NCI-H1694 (cell line): ENCODE measurements at regions not wholly inside any gene's neighbourhood (a gene's known extent, or its start where the extent isn't known, plus 50 kb on each side); places are given as distances from the start of the nearest gene placed in this dataset.

Experiments
- DNase-seq: peaks from one replicate; lab custom pipeline; 2025; lab: John Stamatoyannopoulos, UW

DNA sequence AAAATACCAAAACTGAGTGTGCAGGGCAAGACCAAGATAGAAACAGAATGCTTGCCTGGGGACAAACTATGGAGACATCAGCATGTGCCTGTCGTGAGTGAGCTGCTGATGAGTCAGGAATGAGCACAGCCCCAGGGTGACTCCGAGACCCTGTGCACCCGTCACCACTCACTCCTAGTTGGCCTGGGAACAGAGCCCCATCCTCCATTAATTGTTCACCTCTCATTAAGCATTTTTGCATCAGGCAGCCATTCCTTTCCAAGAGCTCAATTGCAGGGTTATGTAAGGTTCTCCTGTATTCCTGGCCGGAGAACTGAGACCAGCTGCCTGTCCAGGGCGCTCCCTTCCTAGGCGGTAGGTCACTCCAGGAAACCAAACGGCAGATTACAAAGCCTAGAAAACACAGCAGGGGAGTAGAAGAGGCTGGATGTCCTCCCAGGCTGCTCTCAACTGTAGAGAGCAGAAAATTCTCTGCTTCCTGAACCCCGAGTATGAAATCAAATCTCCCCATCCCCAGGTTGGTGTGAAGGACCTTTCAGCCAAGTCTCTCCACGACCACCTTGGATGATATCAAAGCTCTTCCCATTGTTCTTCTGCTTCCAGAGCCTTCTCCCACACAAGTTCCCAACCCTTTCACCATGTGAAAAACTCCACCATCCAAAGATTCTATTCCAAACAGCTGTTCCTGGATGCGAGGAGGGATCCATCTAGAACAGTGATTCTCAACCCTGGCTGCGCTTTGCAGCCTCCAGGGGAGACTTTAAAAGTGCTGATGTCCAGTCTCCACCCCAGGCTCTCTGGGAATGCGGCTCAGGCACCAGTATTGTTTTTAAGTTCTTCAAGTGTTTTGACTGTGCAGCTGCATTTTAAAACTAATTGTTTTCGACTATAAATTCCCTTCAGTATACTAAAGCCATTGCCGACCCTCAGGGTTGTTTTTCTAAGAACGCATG, 532.6 kb upstream of the JARID2 start:
- no peak for DNase-seq

DNA sequence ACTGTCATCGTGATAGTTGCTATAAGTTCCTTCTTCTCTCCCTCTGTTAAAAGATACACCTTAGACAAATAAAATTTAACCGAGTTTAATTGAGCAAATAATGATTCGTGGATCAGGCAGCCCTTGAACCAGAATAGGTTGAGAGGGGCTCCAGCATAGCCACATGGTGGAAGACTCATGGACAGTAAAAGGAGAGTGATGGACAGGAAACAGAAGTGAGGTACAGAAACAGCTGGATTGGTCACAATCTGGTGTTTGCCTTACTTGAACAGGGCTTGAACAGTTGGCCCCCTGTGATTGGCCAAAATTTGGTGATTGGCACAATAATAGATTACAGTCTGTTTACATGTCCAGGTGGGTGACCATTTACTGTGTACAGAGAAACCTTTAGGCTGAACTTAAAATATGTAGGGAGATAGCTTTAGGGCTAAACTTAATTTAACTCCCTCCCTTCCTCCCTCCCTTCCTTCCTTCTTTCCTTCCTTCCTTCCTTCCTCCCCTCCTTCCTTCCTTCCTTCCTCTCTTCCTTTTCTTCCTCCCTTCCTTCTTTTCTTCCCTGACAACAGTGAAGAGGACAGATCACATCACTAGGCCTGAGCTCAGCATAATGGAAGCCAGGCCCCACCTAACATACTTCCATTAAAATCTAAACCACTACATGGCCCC, 531.8 kb upstream of the JARID2 start:
- DNase-seq = no peak

DNA sequence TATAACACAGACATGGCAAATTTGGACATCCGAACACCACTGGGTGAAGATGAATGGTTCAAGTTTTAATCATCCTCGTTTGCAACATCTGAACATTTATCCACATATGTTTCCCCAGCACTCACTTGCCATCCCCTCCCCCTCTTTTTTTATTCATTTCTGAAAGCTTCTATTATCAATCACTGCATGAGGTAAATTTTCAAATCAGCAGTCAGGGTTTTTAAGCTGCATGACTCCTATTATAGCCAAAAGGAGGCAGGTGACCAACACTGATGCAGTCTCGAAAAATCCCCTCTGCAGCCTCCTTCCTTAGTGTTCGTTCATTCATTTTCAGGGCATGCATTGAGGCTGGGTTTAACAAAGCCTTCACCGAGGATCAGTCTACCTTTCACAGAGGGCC, 530.8 kb upstream of the JARID2 start:
- DNase-seq = no peak

DNA sequence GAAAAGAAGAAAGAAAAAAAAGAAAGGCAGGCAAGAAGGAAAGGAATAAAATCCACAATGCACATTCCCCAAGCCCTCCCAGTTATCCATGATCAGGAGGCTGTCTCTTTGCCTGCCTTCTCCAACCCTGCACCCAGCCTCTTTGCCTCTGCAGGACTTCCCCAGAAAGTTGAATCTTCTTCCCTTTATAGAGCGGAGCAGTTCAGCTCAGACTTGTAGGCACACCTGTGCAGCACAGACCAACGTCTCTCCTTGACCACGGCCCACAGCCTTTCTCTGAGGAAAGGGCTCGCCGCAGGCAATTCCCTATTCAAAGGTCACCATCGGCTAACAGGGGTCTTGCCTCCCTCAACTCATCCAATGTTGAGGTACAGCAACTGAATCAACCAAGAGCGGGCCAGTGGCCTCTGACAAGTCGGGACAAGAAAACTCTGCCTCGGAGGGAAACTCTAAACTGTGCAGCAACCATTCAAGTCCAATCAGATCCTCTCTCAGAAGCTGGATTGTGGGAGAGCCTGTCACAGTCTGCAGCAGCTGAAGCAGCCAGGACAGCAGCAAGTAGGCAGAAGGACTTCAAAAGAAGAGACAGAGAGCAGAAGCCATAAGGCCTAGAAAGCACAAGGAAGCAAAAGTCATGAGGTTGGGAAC, 529.2 kb upstream of the JARID2 start:
- no peak for DNase-seq

DNA sequence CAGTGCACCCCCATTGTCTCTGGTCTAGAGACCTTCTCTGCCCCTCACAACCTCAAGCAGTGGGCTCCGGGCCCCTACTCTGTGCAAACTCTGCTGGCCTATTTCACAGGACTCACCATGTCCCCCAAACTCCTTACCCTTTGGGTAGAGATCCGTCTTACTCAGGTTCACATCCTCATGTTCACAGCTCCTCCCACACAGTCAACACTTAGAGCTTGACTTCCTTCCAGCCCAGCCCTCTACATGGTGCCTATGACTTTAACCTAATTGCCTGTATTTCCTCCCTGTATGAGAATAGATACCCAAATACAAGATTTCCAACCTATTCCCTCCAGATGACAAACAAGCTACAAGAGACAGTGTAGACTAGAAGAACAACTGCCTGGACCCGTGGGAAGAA, 528.6 kb upstream of the JARID2 start:
- no peak for DNase-seq

DNA sequence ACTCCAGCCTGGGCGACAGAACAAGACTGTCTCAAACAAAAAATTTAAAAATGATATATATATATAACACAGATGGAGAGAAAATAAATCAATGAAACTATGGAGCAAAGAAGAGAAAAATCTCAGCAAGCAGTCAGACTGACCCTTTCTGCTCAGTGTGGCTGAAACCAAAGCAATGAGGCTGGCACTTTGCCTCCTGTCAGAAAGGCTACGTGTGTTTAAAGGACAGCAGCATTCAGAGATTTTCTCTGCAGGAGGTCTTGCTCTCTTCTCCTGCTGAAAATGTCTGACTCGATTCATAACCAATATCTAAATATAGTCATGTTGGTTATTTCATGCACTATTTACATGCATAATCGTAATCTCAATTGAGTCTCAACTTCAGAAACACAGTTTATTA, 527.0 kb upstream of the JARID2 start:
- DNase-seq = no peak

DNA sequence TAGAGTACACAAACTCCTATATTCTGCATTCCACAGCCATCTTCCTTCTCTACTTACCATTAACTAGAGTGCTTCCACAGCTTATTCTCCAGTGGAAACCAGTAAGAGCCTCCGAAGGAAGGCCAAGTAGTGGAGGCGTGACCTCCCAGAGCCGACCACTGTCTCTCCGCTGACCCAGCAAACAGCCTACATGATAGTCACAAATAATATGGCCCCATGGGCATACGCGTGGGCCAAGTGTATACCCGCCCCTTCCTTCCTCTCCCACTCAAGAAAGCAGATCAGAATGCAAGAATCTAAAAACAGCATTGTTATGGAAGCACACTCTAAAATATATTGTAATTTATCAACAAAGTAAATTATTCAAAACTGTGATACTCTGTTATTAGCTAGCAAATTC, 526.6 kb upstream of the JARID2 start:
- DNase-seq = no peak

DNA sequence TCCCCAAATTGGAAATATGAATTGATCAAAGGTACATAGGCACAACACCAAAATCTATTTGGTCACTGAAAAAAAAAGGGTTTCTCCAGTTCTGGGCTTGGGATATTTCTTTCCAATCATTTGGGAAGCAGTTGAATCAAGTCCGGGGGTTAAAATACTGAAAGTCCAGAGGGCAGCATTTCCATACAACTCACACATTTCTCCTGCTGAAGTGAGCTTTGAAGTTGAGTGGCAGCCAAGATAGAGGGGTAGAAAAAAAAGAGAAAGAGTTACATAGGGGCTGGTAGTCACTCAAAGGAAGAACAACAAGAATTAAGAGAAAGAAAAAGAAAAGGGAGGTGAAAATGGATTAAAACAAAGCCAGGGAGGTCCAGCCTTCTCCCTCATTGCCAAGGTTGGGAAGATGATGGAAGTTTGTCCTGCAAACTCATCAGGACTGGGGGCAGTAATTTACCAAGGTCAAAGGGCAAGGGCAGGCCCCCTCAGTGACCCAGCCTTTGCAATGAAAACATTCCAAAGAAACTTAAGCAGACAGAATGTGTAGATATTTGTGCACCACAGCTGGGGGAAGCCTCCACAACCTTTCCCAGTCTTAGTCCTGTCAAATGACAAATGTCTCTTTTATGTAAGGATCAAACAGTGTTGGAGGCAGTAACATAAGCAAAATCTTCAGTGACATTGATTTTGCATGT, 525.3 kb upstream of the JARID2 start:
- no peak for DNase-seq

DNA sequence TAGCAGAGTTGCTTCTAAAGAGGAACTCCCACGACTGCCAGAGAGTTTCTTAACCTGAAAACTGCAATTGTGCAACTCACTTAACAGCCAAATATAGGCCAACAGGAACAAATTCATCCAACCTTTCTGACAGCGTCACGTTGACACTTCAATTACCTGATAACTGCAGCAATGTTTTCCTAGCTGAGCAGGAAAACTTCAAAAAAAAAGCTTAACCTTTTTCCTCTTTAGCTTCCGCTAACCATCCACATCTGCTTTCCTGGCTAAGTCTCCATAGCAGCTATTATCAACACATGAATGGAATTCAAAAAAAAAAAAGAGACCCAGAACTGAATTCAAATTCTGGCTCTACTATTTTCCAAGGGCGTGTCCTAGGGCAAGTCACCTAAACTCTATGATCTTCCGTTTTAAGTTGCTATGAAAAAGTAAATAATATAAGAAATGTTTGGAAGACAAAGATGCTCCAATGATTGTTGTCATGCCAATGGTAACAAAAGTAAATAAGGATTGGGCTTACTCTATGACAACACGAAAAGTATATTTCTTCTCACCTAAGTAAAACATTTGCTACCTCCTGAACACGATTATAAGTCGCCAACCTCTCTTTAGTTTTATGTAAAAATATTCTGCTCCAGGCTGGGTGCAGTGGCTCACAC, 524.6 kb upstream of the JARID2 start:
- DNase-seq = no peak

DNA sequence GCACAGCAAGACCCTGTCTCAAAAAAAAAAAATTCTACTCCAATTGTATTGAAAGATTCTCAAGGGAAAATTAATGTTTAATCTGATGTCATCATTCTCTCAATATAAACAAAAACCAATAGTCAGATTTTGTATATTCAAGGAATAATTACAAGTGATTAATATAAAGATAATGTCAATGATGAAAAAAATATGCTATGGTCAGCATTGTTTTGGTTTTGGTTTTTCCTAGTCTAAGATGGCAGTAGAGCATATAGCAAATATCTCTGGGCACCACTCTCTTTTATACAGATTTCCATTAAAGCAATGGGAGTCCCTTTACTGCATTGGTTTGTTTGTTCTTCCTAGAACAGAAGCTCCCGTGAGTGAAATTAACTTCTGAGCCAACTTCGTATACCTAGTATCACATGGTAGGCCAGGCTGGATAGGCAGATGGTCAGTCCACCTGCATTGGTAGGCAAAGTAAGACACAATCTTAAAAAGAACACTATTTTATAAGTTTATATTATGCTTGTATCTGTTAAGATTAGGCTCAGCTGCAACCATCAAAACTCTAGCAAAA, 523.8 kb upstream of the JARID2 start:
- no peak for DNase-seq

DNA sequence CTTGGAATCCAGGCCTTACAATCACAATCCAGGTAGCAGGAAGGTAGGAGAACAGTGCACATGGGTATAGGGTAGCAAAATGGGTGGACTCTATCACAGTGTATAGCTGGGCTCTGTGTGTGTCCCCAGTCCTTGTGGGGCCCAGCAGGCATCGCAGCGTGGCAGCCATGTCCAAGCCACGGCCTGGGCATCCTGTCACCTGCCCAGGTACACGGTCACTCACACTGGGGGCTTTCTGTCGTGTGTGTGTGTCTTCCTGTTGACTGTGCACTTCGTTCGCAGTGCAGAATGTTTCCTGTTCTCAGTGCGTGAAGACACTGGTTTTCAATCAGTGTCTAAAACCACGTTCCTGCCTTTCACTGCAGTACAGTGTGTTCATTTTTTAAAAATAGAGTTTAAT, 523.2 kb upstream of the JARID2 start:
- no peak for DNase-seq

DNA sequence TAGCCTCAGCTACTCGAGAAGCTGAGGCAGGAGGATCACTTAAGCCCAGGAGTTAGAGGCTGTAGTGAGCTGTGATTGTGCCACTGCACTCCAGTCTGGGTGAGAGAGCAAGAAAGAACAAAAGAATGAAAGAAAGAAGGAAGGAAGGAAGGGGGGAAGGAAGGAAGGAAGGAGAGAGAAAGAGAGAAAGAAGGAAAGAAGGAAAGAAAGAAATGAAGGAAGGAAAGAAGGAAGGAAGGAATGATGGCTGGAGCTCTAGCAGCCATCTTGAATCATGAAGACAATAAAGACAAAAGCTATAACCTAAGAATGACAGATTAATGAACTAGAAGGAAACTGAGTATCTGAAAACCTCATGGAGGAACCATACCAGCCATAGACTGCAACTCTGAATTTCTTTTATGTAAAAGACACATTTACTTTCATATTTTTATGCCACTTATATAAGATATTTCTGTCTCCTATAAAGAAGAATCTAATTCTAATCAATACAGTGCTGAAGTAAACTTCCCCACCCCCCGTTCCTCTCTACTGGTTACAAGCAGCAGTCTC, 522.3 kb upstream of the JARID2 start:
- no peak for DNase-seq

DNA sequence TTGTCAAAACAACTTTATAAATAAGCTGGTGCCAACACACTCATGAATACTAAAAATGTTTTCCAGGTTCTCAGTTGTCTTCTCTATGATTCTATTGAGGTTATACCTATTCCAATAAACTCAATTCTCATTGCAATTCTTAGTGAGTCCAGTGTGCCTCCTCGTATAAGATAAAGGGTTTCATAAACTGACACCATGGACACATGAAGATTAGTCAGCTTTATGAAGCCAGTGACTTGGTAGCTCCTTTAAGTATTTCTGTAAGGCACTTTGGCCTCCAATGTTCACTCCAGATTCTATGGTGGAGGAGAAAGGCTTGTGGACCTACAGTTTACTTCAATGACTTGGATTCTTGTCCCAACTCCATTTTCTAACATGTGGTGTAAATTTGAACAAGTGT, 521.3 kb upstream of the JARID2 start:
- DNase-seq = no peak

DNA sequence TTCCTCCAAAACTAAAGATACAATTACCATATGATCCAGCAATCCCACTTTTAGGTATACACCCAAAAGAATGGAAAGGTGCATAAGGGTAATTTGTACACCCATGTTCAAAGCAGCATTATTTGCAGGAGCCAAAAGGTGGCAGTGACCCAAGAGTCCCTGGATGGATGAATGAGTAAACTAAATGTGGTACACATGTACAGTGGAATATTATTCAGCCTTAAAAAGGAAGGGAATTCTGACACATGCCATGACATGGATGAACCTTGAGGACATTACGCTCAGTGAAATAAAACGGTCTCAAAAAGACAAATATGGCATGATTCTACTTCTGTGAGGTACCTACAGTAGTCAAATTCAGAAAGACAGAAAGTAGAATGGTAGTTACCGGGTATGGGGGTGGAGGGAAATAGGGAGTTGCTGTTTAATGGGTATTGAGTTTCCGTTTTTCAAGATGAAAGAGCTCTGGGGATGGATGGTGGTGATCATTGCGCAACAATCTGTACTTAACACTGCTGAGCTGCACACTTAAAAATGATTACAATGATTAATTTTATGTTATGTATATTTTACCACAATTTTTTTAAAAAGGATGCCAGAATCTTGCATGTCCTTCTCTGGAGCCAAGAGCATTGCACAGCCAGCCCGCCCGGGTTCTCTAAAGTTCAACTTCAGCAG, 518.9 kb upstream of the JARID2 start:
- no peak for DNase-seq

DNA sequence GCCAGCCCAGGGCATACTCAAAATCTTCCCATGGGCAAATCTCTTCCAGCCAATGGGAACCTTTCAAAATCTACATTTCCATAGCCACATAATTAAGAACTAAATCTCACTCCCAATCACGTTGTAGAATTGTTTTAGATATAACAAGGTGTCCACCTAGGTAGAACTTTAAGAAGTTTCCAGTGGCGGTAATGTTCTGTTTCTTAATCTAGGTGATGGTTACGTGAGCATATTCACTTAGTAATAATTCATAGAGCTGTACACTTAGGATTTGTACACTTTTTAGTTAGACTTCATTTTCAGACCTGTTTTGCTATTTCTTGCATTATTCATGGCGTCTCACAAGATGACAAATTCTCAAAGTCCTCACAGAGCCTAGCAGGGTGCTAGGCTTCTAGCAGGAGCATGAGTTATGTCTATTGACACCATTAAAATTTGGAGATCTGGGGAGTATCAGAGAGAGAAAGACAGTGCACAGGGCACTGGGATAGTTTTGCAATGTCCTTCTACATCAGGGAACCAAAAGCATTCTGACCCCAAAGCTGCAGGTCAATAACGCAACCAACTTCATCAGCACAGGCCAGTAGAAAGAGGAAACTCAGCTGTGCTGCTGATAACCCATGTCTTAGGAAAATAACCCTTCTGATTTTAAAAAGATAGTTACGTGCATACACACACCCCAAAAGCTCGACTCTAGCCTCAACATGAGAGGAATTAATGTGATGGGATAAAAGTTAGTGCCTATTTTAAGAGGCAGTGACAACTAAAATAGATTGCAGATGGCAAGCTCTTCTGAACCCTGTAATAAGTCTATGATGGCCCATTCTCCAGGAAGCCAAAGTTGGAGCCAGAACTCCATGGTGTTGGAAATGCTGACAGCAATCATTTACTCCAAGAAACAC, 518.1 kb upstream of the JARID2 start:
- DNase-seq = no peak

DNA sequence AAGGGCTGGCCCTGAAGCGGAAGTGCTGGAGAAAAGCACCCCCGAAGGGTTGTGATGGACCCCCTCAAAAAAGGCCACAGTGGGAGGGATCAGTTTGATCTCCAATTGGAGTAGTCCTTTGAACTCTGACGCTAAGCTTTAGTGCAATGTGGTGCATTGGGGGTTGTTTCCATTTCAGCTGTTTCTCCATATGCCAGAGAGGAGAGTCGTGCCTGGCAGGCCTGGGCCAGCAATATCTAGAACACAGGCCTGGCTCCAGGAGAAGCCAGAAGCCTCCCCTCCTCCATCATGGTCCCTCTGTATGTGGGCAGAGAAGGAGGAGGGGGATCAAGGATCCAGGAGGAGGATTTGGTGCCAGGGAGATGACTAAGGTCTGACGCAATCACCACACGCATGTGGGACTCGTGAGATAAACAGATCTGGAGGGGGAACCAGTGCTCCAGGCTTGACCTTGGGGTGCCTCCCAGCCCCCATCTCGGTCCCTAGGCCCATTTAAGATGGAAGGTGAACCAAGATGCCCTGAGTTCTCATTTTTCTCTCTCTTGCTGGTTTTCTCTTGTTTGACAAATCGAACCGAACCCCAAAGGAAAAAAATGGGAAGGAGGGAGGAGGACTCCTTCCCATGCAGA, 517.4 kb upstream of the JARID2 start:
- no peak for DNase-seq

DNA sequence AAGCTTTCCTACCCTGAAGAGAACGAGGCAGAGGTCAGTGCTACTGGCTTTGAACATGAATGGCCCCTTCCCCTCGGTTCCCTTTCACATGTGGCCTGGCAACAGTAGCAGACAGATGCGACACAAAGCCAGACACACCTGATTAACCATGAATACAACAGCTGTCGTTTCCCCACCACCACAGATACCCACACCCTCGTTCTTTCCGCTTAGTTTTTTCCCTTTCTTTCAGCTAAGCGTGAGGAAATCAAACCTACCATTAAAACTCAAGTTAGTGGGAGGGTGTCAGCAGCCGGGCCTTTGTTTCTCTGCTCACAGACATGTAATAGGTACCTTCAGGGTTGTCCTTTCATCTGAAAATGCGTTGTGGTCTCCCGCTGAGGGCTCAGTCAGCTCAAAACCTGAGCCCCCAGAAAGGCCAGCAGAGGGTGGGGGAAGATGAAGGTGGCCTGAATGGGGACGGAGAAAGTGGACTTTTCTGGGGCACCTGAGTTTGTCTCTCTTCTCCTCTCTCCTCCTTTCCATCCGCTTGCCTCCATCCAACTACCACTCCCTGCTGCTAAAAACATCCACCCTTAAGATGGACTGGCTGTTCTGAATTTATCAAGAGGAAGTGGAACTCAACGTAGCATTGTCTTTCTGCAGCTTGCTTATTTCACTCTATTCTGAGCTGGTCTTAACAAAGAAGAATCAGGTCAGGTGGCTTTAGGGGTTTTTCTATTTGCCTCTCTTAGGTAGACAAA, 516.6 kb upstream of the JARID2 start:
- DNase-seq = no peak

DNA sequence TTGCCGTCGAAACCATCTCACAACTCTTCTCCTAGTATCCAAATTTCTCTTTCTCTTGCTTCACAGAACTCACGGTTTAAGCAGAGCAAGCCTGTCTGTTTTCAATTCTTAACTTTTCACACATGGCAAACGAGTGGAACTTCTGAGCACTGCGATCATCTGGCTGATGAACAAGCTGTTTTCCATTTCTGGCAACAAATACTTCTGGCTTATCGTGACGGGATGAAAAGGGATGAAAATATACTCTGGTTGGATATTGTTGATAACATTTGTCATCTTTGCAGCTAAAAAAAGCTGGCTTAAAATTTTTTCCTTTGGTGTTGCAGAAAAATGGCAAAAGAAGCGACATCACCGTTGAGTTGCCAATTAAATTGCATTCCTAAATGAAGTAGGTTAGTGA, 515.2 kb upstream of the JARID2 start:
- no peak for DNase-seq
